Breast epithelium (tissue), 4 donors: ENCODE measurements at regions not wholly inside any gene's neighbourhood (a gene's known extent, or its start where the extent isn't known, plus 50 kb on each side); places are given as distances from the start of the nearest gene placed in this dataset.

Experiments
- DNase-seq, 2 donors: peaks; one replicate each; pipeline ENCODE4 v3.0.0-alpha.2; 2019; ENCODE audit warnings: low spot score in 2 of 2
- H3K27ac ChIP-seq, 2 donors: fragments of 200-600 bp; sonication (generic) in 1 of 2; one replicate each; pipeline ENCODE4 v1.5.1; 2016 to 2019; ENCODE audit warnings: mild to moderate bottlenecking in 1 of 2
- H3K27me3 ChIP-seq, 2 donors: fragments of 200-600 bp; sonication (generic) in 1 of 2; one replicate each; pipeline versions ENCODE4 v1.5.1 to v1.6.0; 2017 to 2019; ENCODE audit warnings: control low read depth in 1 of 2, mild to moderate bottlenecking in 1 of 2
- H3K36me3 ChIP-seq: fragments of 200-600 bp; one replicate; pipeline ENCODE4 v1.5.1; 2019
- H3K4me1 ChIP-seq, 2 donors: fragments of 200-600 bp; sonication (generic); one replicate each; pipeline ENCODE4 v1.5.1; 2016 to 2019; ENCODE audit warnings: control low read depth in 1 of 2
- H3K4me3 ChIP-seq, 3 donors: fragments of 200-600 bp; sonication (generic); 1 replicate in 2 of 3; 2 replicates in 1 of 3; pipeline ENCODE4 v1.5.1; 2016 to 2019; ENCODE audit warnings: mild to moderate bottlenecking in 3 of 3, moderate library complexity in 2 of 3
- H3K9me3 ChIP-seq, 2 donors: fragments of 200-600 bp; sonication (generic) in 1 of 2; one replicate each; pipeline ENCODE4 v1.5.1; 2016 to 2019; ENCODE audit warnings: control low read depth in 1 of 2
- POLR2A ChIP-seq: fragments of 450-650 bp; IDR thresholded peaks from one replicate; pipeline ENCODE4 v1.6.1; 2016; ENCODE audit warnings: antibody characterized with exemption, mild to moderate bottlenecking, moderate library complexity
- POLR2AphosphoS5 ChIP-seq, 3 donors: sonication (generic); formaldehyde crosslinking; IDR thresholded peaks; one replicate each; pipeline ENCODE4 v1.6.1; 2017; ENCODE audit warnings: antibody characterized with exemption in 3 of 3
- intact Hi-C: fragments of 100-400 bp; cut with DNase I; formaldehyde crosslinking; loops from one replicate; pipeline ENCODE4 v1.15.1; 2023; ENCODE audit warnings: low total_unique reads
- TF ChIP-seq, protein P1 (sequence below), 3 donors: fragments of 450-650 bp; IDR thresholded peaks; one replicate each; pipeline ENCODE4 v1.5.1; 2016 to 2017; ENCODE audit warnings: antibody characterized with exemption in 3 of 3, mild to moderate bottlenecking in 3 of 3, moderate library complexity in 3 of 3

DNA sequence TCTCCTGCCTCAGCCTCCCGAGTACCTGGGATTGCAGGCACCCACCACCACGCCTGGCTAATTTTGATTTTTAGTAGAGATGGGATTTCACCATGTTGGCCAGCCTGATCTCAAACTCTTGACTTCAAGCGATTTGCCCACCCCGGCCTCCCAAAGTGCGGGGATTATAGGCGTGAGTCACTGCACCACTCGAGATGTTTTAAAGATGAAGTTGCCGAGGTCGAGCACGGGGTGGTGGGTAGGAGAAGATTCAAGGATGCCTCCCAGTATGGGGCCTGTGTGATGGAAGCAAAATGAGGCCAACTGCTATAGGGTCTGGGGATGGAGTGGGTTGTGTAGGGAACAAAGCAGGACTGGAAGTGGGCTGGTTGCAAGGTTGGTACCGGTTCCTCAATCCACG is 245.2 kb downstream of the MN1 start:
- intact Hi-C loops, result no loop called here
- no peak overlapping the region for H3K27ac ChIP-seq
- no peaks in the 10 kb centered on the region for H3K36me3 ChIP-seq
- TF ChIP-seq POLR2A (no peak), POLR2AphosphoS5 (IDR thresholded peaks at IDR 0.05) (no peak)
- TF ChIP-seq, protein P1, sequence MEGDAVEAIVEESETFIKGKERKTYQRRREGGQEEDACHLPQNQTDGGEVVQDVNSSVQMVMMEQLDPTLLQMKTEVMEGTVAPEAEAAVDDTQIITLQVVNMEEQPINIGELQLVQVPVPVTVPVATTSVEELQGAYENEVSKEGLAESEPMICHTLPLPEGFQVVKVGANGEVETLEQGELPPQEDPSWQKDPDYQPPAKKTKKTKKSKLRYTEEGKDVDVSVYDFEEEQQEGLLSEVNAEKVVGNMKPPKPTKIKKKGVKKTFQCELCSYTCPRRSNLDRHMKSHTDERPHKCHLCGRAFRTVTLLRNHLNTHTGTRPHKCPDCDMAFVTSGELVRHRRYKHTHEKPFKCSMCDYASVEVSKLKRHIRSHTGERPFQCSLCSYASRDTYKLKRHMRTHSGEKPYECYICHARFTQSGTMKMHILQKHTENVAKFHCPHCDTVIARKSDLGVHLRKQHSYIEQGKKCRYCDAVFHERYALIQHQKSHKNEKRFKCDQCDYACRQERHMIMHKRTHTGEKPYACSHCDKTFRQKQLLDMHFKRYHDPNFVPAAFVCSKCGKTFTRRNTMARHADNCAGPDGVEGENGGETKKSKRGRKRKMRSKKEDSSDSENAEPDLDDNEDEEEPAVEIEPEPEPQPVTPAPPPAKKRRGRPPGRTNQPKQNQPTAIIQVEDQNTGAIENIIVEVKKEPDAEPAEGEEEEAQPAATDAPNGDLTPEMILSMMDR (IDR thresholded peaks at IDR 0.05), result no peak
- no peaks in the 10 kb centered on the region for H3K4me1 ChIP-seq
- no peak overlapping the region for H3K4me3 ChIP-seq
- H3K27me3 ChIP-seq, result no peaks in the 10 kb centered on the region
- DNase-seq, result no peak
- no peaks in the 10 kb centered on the region for H3K9me3 ChIP-seq

DNA sequence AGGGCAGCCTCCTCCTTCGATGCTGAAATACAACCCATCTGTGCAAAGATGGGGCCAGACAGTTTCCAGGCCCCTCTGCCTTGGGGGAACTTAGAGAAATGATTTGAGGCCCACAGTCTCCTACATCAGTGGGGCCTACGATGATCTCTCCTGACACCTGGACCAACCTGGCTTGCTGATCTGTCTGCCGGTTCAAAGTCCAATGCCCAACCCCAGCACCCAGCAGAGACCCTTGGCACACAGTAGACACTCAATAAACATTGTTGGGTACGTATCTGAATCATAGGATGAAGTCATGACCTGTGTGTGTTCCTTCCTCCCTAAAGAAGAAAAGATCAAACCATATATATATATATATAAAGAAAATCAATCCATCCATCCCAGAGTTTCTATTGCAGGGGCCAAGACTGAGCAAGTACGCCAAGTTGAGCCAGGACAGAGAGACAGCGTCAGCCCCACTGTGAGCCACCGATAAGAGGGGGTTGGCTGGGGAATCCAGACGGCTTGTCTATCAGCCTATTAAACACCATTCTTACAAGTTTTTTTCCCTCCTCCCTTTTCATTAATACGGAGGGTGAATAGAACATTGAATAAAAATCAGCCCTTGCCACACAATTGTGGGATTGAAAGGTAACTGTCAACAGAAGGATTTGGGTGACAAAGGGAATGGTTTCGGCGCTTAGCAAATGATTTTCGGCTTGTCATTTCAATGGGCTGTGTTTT is 244.1 kb downstream of the MN1 start:
- Histone ChIP-seq H3K4me3 (no peak overlapping the region), H3K4me1 (no peaks in the 10 kb centered on the region), H3K27me3 (no peaks in the 10 kb centered on the region), H3K27ac (no peak overlapping the region), H3K9me3 (no peaks in the 10 kb centered on the region), H3K36me3 (no peaks in the 10 kb centered on the region)
- no peak for DNase-seq
- TF ChIP-seq POLR2A (no peak), POLR2AphosphoS5 (IDR thresholded peaks at IDR 0.05) (no peak)
- TF ChIP-seq, protein P1 (IDR thresholded peaks at IDR 0.05), result no peak
- intact Hi-C loops, result no loop called here

DNA sequence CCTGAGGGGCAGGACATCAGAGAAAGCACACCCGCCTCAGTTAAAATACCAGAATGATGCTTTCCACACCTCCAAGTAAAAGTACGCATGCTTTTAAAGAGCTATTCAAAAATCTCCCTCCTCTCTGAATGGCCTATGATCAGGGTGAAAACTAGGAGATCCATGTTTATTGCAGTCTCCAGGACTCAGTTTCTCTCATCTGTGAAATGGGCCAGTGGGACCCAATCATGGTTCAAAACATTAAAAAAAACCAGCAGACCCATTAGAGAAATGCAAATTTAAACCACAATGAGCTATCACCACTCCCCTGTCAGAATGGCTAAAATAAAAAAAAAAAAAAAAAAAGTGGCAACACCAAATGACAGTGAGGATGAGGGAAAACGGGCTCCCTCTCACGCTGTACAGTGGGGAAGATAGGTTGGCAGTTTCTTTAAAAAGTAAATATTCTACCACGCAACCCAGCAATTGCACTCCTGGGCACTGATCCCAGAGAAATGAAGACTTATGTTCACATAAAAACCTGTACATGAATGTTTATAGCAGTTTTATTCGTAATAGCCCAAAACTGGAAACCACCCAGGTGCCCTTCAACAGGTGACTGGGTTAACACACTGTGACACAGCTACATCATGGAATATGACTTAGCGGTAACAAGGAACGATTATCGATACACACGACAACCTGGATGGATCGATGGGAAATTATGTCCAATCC is 242.7 kb downstream of the MN1 start:
- Histone ChIP-seq H3K4me1 (no peaks in the 10 kb centered on the region), H3K27me3 (no peaks in the 10 kb centered on the region), H3K27ac (no peak overlapping the region), H3K36me3 (no peaks in the 10 kb centered on the region), H3K9me3 (no peaks in the 10 kb centered on the region), H3K4me3 (no peak overlapping the region)
- no peak for DNase-seq
- intact Hi-C loops, result no loop called here
- TF ChIP-seq, protein P1 (IDR thresholded peaks at IDR 0.05), result no peak
- TF ChIP-seq POLR2AphosphoS5 (IDR thresholded peaks at IDR 0.05) (no peak), POLR2A (no peak)

DNA sequence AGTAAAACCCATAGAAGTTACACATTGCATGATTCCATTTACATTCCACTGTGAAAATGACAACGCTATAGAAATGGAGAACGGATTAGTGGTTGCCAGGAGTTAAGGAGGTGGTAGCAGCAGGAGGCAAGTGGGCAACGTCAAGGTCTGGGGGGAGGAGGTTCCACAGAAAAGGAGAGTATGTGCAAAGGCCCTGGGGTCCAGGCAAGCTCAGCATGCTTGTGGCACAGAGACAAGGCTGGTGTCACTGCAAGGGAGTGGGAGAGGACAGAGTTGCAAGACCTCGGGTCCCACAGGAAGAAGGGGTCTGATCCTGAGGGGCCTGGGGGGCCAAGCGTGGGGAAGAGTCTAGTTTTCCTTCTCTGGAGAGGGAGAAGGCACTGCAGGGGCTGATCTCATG is 240.8 kb downstream of the MN1 start:
- TF ChIP-seq, protein P1 (IDR thresholded peaks at IDR 0.05), result no peak
- TF ChIP-seq POLR2A (no peak), POLR2AphosphoS5 (IDR thresholded peaks at IDR 0.05) (no peak)
- Histone ChIP-seq H3K27me3 (no peaks in the 10 kb centered on the region), H3K27ac (no peak overlapping the region), H3K36me3 (no peaks in the 10 kb centered on the region), H3K9me3 (no peaks in the 10 kb centered on the region), H3K4me1 (no peaks in the 10 kb centered on the region), H3K4me3 (no peak overlapping the region)
- intact Hi-C loops, result no loop called here
- DNase-seq, result no peak

DNA sequence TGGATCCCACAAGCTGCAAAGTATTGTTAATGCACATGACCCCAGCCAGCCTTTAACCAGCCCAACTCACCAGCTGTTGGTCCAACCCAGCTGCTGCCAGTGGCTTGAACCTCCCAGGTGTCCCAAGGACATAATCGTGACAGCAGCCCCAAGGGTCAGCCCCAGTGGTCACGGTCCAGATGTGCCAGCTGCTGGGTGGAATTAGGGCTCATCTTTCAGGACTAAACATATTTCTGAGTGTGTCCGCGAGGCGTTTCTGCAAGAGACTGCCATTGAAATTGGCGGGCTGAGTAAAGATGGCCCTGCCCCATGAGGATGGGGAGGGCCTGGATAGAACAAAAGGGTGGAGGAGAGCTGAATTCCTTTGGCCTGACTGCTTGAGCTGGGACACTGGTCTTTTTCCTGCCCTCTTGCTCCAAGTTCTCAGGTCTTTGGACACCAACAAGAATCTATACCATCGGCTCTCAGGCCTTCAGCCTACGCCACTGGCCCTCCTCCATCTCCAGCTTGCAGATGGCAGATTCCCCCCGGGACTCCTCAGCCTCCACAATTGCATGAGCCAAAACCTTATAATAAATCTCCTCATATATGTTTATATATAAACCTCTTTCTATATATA is 240.2 kb downstream of the MN1 start:
- H3K36me3 ChIP-seq, result no peaks in the 10 kb centered on the region
- intact Hi-C loops, result no loop called here
- H3K27me3 ChIP-seq, result no peaks in the 10 kb centered on the region

More for the DNA sequence above, 240.2 kb downstream of the MN1 start:
- H3K9me3 ChIP-seq, result no peaks in the 10 kb centered on the region
- no peak overlapping the region for H3K4me3 ChIP-seq
- H3K4me1 ChIP-seq, result no peaks in the 10 kb centered on the region
- TF ChIP-seq POLR2AphosphoS5 (IDR thresholded peaks at IDR 0.05), result no peak
- no peak for TF ChIP-seq POLR2A
- no peak for DNase-seq
- no peak overlapping the region for H3K27ac ChIP-seq
